GM21381 (cell line): ENCODE measurements at regions not wholly inside any gene's neighbourhood (a gene's known extent, or its start where the extent isn't known, plus 50 kb on each side); places are given as distances from the start of the nearest gene placed in this dataset.
"Not testable (repeated sequence)": the region's sequence is repeated elsewhere in the genome, so short reads cannot be mapped to it uniquely, and the experiment has no call there.

ENCODE experiments used
- ATAC-seq: cut with Tn5 transposase; IDR thresholded peaks from one replicate; pipeline ENCODE4 v1.9.1; 2021; ENCODE audit warnings: mild to moderate bottlenecking, moderate library complexity; ENCODE audit not compliant: unreplicated experiment

DNA sequence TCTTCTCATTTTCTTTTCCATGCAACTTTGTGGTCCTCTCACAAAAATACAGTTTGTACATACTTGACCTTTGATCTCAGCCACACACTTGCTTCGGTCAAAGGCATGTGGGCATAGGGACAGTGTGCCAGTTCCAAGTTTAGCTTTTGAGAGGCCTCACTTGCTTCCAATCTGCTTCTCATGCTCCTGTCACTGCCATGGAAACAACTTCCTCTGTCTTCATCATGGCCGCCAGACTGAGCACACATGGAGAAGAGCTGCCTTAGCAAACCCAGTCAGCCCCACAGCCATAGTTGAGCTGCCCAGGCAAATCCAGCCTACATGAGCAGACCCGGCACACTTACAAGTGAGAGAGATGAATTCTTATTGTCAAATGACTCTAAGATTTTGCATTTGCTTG, 138.2 kb upstream of the TUSC1 start:
- no peak for ATAC-seq

DNA sequence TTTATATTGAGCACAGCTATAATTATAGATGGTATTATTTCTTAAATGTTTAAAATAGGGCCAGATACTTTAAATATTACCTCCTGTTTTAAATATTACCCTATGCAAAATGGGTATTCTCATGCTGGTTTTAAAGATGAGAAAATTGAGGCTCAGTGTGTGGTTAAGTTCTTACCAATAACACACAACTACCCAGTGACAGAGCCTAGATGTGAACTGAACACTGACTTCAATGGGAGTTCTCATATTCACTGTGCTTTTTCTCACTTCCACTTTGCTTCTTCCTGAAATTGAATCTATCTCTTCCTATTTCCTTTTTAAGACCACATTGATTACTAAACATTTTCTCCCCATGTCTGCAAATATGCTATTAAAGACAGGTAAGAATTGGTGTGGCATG, 135.8 kb upstream of the TUSC1 start:
- no peak for ATAC-seq

DNA sequence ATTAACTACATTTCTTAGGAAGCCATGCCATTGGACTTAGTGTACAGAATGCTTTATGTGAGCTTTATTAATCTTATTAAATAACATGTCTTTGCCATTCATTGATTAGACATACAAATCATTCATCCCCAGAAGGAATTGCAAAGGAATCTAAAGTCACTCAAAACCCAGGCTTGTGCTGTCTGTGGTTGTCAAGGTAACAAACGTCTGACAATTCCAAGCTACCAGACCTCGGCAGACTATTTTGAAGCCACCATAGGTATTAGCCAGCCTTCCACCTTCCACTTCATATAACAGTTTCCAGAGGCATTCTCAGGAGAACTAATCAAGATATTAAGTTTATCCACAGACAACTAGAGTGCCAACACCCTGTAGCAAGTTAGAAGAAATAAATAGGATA, 135.2 kb upstream of the TUSC1 start:
- no peak for ATAC-seq

DNA sequence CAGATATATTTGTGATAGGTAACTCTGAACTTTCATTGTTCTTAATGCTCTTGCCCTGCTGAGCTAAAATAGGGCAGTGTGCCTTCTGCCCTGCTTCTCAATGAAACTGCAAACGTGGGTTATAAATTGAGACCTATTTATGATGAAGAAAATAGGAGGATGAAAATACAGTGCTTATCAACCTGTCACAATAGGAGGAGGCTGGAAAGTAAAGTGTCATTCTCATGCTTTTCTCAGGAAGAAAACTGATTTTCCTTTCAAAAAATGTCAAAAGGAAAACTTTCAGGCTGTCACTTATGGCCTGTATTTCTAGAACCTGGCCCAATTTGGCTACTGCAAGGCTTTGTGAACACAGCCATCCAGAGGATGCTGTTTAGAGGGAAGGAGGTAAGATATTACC, 130.3 kb upstream of the TUSC1 start:
- no peak for ATAC-seq

DNA sequence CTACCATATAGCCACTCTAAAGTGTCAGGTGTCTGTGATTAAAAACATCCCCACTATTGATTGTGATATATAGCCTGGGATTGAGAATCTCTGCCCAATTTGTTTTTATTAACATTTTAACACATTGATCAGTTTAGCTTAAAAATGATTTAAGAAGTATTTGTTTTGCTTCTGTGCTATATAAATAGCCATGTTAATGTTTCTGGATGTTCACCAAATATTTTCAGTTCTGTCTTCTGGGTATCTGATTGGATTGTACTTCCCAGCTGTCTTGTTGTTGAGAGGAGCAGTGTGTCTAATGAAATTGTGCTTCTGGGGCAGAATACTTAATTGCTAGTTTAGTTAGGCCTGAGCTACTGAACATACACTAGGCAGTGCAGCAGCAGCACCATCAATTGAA, 126.6 kb upstream of the TUSC1 start:
- ATAC-seq = no peak

DNA sequence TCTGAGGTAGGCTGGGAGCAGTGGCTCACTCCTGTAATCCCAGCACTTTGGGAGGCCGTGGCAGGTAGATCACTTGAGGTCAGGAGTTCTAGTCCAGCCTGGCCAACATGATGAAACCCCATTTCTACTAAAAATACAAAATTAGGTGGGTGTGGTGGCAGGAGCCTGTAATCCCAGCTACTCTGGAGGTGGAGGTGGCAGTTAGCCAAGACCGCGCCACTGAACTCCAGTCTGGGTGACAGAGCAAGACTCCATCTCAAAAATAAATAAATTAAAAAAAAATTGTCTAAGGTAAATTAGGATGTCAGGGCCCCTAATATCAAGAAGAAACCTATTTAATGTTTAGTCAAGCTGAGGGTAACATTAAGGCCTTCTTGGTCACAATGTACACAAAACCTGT, 123.7 kb upstream of the TUSC1 start:
- not testable (repeated sequence) for ATAC-seq

DNA sequence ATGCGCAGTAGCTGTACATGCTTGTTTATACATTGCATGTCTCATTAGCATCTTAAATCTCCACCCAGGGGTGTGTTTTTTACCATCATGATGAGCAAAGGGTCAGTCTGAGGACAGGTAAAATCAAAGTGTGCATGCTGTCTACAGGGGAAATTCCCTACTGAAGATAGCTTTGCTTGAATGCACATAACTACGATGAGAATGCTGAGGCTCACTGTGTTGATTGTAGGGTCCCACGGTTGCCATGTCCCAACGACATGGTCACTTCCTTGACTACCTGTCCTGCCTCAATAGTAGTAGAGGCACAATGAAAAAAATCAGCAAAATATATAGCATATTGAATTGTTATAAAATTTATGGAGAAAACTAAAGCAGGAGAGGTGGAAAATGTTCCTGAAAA, 95.6 kb upstream of the TUSC1 start:
- no peak for ATAC-seq

DNA sequence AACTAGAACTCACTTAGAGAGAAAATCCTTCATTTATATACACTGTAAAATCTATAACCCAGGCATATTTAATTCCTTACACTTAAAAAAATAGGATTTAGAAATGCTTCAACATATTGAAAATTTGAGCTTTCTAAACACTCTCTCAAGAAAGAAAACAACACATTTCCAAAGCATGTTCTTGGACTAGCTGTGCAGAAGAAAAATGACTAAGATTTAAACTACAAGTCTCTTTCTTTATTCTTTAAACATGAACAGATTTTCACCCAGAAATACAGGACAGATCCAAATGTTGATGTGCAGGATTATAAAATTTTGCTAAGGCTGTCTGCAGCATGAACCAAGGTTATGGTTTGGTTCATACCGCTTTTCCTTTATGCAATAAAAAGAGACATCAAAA, 77.7 kb upstream of the TUSC1 start:
- ATAC-seq = no peak

DNA sequence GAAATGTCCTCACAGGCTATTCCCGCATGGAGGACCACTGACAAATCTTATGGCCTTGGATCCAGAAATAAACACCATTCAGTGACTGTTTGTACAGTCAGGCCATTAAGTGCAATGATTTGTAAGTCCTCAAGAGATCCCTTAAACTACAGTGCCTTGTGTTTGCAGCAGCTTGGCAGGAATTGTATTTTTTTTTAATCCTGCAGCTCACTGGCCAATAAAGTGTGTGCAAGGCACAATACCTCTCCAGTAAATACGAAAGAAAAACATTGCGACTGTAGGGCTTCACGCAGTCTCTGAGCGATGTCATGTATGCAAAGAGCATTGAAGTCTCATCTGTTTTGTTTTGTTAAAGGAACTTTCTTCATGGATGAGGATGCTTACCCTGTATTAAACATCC, 74.2 kb upstream of the TUSC1 start:
- no peak for ATAC-seq

DNA sequence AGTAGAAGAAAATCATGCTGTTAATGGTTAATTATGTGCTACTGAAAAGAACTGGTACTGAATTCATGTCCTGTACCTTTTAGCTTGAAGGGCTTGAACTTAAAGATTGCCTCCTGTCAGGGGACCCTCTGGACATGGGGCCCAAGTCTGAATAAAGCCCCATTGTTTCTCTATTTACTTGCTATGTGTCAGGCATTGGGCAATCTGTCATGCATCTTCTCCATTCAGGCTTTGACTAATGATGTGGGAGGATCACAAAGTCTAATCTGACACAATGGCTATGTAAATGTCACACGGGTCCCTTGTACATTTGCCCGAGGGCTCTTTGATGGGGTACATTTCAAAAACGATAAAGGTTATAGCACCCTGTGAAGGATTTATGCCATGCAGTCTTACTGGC, 64.0 kb upstream of the TUSC1 start:
- no peak for ATAC-seq

DNA sequence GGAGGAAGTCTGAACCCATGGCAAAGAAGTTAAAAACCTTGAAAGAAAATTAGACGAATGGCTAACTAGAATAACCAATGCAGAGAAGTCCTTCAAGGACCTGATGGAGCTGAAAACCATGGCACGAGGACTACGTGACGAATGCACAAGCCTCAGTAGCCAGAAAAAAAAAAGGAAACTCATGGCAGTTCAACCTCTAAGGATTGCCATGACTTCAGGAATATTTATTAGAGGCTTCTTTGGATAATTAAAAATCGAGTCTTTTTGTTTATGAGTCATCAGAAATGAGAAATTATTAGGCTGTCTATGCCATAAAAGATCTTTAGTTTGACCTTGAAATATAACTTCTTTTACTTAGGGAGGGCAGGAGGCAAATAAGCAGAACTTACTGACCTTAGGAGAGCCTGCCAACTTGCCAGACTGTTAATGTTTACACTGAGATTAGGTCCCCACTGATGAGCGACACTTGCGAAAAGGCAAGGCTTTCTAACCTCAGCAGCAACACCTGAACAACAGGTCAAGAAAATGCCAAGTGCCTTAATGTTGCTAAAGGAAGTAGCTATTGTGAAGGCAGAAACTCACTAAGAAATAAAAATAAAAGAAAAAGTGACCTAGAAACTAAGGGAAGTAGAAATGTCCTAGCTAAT, 55.2 kb upstream of the TUSC1 start:
- ATAC-seq = no peak

DNA sequence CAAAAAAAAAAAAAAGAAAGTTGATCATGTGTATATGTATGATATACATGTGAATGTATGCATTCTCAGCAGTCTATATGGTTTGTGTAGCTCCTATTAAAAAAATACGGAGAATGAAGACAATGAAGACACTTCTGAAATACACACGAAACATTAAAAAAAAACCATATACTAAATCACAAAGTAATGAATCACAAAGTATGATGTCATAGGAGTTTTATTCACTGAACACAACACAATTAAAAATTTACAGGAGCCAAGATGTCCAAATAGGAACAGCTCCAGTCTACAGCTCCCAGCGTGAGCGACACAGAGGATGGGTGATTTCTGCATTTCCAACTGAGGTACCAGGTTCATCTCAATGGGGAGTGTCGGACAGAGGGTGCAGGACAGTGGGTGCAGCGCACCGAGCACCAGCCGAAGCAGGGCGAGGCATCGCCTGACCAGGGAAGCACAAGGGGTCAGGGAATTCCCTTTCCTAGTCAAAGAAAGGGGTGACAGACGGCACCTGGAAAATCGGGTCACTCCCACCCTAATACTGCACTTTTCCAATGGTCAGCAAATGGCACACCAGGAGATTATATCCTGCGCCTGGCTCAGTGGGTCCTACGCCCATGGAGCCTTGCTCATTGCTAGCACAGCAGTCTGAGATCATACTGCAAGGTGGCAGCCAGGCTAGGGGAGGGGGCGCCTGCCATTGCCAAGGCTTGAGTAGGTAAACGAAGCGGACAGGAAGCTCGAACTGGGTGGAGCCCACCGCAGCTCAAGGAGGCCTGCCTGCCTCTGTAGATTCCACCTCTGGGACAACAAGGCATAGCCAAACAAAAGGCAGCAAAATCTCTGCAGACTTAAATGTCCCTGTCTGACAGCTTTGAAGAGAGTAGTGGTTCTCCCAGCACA, 53.9 kb upstream of the TUSC1 start:
- ATAC-seq = not testable (repeated sequence)
